ENCODE measurements at regions not wholly inside any gene's neighbourhood (a gene's known extent, or its start where the extent isn't known, plus 50 kb on each side); places are given as distances from the start of the nearest gene placed in this dataset.
"Not testable (repeated sequence)": the region's sequence is repeated elsewhere in the genome, so short reads cannot be mapped to it uniquely, and the experiment has no call there.

- FAIRE-seq (no peak), DNase-seq (ENCODE audit: low read depth) (no peak)
- no peaks in the 10 kb centered on the region for H3K27me3 ChIP-seq (ENCODE audit: control insufficient read depth, insufficient read depth, low read length)
- no peak overlapping the region for H3K4me3 ChIP-seq (ENCODE audit: low read depth, low read length)
- TF ChIP-seq, protein P1, sequence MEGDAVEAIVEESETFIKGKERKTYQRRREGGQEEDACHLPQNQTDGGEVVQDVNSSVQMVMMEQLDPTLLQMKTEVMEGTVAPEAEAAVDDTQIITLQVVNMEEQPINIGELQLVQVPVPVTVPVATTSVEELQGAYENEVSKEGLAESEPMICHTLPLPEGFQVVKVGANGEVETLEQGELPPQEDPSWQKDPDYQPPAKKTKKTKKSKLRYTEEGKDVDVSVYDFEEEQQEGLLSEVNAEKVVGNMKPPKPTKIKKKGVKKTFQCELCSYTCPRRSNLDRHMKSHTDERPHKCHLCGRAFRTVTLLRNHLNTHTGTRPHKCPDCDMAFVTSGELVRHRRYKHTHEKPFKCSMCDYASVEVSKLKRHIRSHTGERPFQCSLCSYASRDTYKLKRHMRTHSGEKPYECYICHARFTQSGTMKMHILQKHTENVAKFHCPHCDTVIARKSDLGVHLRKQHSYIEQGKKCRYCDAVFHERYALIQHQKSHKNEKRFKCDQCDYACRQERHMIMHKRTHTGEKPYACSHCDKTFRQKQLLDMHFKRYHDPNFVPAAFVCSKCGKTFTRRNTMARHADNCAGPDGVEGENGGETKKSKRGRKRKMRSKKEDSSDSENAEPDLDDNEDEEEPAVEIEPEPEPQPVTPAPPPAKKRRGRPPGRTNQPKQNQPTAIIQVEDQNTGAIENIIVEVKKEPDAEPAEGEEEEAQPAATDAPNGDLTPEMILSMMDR (IDR thresholded peaks at IDR 0.05; ENCODE audit: insufficient read depth, low read length, severe bottlenecking): no peak
- no peaks in the 10 kb centered on the region for H3K36me3 ChIP-seq (ENCODE audit: control insufficient read depth, insufficient read depth, low read length)
These were observed 300.3 kb downstream of the FOXO1 start for GRCh38 chr13:40366119-40366518.

- Histone ChIP-seq H3K27me3 (ENCODE audit: control insufficient read depth, insufficient read depth, low read length) (no peaks in the 10 kb centered on the region), H3K4me3 (ENCODE audit: low read depth, low read length) (no peak overlapping the region), H3K36me3 (ENCODE audit: control insufficient read depth, insufficient read depth, low read length) (no peaks in the 10 kb centered on the region)
- no peak for FAIRE-seq
- TF ChIP-seq, protein P1 (IDR thresholded peaks at IDR 0.05; ENCODE audit: insufficient read depth, low read length, severe bottlenecking): no peak
- no peak for DNase-seq (ENCODE audit: low read depth)
These were observed 298.1 kb downstream of the FOXO1 start for GRCh38 chr13:40368127-40368891.

- Histone ChIP-seq H3K4me3 (ENCODE audit: low read depth, low read length) (no peak overlapping the region), H3K27me3 (ENCODE audit: control insufficient read depth, insufficient read depth, low read length) (no peaks in the 10 kb centered on the region), H3K36me3 (ENCODE audit: control insufficient read depth, insufficient read depth, low read length) (no peaks in the 10 kb centered on the region)
- DNase-seq (ENCODE audit: low read depth) (no peak), FAIRE-seq (no peak)
- TF ChIP-seq, protein P1 (IDR thresholded peaks at IDR 0.05; ENCODE audit: insufficient read depth, low read length, severe bottlenecking): no peak
These were observed 295.8 kb downstream of the FOXO1 start for GRCh38 chr13:40370661-40371060.

DNA sequence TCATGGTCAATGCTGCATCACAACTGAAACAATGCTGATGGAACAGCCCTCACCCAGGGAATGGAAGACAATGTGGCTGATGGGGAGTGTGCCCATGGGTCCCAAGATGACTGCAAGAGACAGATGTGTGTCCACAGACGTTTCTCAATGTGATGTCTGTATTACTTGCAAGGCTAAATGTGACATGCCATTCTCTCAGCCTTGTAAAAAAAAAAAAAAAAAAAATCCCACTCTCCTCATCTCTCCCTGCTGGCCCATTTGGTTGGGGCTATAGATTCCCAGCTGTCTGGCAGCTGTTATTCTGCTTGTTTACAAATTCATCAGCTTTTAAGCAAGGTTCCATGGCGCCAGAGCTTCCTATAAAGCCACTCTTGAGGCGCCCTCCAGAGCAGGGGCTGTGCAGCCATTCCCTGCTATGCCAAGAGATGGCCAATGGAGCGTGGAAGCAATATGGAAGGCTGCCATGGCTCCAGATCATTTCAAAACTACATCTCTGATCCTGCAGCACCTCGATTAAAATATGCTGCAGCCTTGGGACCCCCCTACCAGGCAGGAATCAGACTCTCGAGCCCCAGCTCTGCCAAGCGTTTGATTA lies 294.8 kb downstream of the FOXO1 start:
- Histone ChIP-seq H3K36me3 (ENCODE audit: control insufficient read depth, insufficient read depth, low read length) (no peaks in the 10 kb centered on the region), H3K27me3 (ENCODE audit: control insufficient read depth, insufficient read depth, low read length) (peaks cover 2% of the 10 kb centered on the region), H3K4me3 (ENCODE audit: low read depth, low read length) (no peak overlapping the region)
- DNase-seq (ENCODE audit: low read depth): no peak
- TF ChIP-seq, protein P1 (IDR thresholded peaks at IDR 0.05; ENCODE audit: insufficient read depth, low read length, severe bottlenecking): no peak
- no peak for FAIRE-seq

GRCh38 chr13:40373608-40374007 lies 292.8 kb downstream of the FOXO1 start:
- H3K27me3 ChIP-seq (ENCODE audit: control insufficient read depth, insufficient read depth, low read length); FAIRE-seq: not testable (repeated sequence)

DNA sequence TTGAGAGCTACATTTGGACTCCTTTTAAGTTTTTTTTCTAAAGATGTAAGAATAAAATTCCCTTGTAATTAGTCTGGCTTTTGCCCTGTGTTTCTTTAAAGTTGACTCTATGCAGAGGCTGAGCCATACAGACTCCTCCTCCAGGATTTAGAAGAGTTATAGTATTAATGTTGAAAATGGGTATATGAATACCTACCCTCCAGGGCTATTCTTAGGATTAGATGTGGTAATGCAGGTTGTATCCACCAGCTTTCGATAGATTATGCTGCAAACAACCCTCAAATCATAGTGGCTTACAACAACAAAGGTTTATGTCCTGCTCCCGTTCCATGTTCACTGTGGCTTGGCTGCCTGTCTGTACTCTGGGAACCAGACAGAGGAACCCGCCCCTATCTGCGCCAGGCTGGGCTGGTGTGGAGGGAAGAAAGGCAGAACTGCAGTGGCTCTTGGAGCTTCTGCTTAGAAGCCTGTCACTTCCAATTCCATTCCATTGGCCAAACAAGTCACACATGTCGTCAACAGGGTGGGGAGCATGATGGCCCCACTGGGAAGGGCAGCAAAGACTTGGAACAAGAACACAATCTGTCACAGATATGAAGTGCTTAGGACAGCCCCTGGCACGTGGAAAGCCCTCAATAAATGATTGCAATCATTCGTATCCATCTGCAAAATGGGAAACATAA lies 290.8 kb downstream of the FOXO1 start:
- TF ChIP-seq, protein P1 (IDR thresholded peaks at IDR 0.05; ENCODE audit: insufficient read depth, low read length, severe bottlenecking): no peak
- Histone ChIP-seq H3K36me3 (ENCODE audit: control insufficient read depth, insufficient read depth, low read length) (no peaks in the 10 kb centered on the region), H3K27me3 (ENCODE audit: control insufficient read depth, insufficient read depth, low read length) (peaks cover 2% of the 10 kb centered on the region), H3K4me3 (ENCODE audit: low read depth, low read length) (no peak overlapping the region)
- FAIRE-seq (no peak), DNase-seq (ENCODE audit: low read depth) (no peak)

More at GRCh38 chr13:40373608-40374007, 292.8 kb downstream of the FOXO1 start:
- not testable (repeated sequence) for H3K4me3 ChIP-seq (ENCODE audit: low read depth, low read length); DNase-seq (ENCODE audit: low read depth); H3K36me3 ChIP-seq (ENCODE audit: control insufficient read depth, insufficient read depth, low read length)

All from bronchial epithelial cell (primary cell).